OCI-LY3 (cell line): ENCODE measurements at regions not wholly inside any gene's neighbourhood (a gene's known extent, or its start where the extent isn't known, plus 50 kb on each side); places are given as distances from the start of the nearest gene placed in this dataset.

Experiments
- H2AFZ ChIP-seq: fragments of 200-600, 300-600 bp; shearing (Covaris generic); 2 replicates; pipeline ENCODE4 v1.6.0; 2014; ENCODE audit warnings: antibody characterized with exemption, low read depth, low read length
- H3K27ac ChIP-seq: fragments of 200-600, 300-600 bp; sonication (generic); 2 replicates; pipeline ENCODE4 v1.5.1; 2014; ENCODE audit warnings: mild to moderate bottlenecking, low read length, moderate library complexity, mixed read lengths
- H3K27me3 ChIP-seq: fragments of 200-600, 300-600 bp; sonication (generic); 2 replicates; pipeline ENCODE4 v1.6.1; 2014; ENCODE audit warnings: low read depth, low read length, mixed read lengths
- H3K36me3 ChIP-seq: fragments of 200-600, 300-600 bp; sonication (generic); replicated peaks from 2 replicates; pipeline ENCODE3; 2014; ENCODE audit warnings: low read depth, low read length, mixed read lengths
- H3K4me1 ChIP-seq: fragments of 300-600, 200-600 bp; sonication (generic); 2 replicates; pipeline ENCODE4 v1.6.1; 2014; ENCODE audit warnings: low read length, mixed read lengths
- H3K4me2 ChIP-seq: fragments of 200-600, 300-600 bp; sonication (generic); 2 replicates; pipeline ENCODE4 v1.6.1; 2014; ENCODE audit warnings: low read length, mixed read lengths
- H3K4me3 ChIP-seq: fragments of 300-600, 200-600 bp; sonication (generic); 2 replicates; pipeline ENCODE4 v1.5.1; 2014; ENCODE audit warnings: antibody characterized with exemption, mild to moderate bottlenecking, low read length, moderate library complexity
- H3K79me2 ChIP-seq: fragments of 300-600, 200-600 bp; shearing (Covaris generic); 2 replicates; pipeline ENCODE4 v1.6.1; 2014; ENCODE audit warnings: mild to moderate bottlenecking, low read length, mixed read lengths
- H3K9ac ChIP-seq: fragments of 300-600, 200-600 bp; shearing (Covaris generic); 2 replicates; pipeline ENCODE4 v1.6.0; 2014; ENCODE audit warnings: mild to moderate bottlenecking, low read length, moderate library complexity
- H3K9me3 ChIP-seq: fragments of 200-600, 300-600 bp; shearing (Covaris generic); 2 replicates; pipeline ENCODE4 v1.6.1; 2014; ENCODE audit warnings: low read length, mixed read lengths; ENCODE audit not compliant: insufficient read depth
- H4K20me1 ChIP-seq: fragments of 200-600, 300-600 bp; sonication (generic); 2 replicates; pipeline ENCODE4 v1.6.1; 2016; ENCODE audit warnings: low read length, mixed read lengths; ENCODE audit not compliant: insufficient read depth
- EZH2phosphoT487 ChIP-seq: fragments of 200-600 bp; shearing (Covaris generic); IDR thresholded peaks from 2 replicates; pipeline ENCODE4 v1.6.1; 2018; ENCODE audit warnings: antibody characterized with exemption, mixed run types, low read depth
- TF ChIP-seq, protein P1 (sequence below): fragments of 200-600, 300-600 bp; sonication (generic); IDR thresholded peaks from 2 replicates; pipeline ENCODE4 v1.5.1; 2014; ENCODE audit warnings: antibody characterized with exemption, low read length, low read depth

DNA sequence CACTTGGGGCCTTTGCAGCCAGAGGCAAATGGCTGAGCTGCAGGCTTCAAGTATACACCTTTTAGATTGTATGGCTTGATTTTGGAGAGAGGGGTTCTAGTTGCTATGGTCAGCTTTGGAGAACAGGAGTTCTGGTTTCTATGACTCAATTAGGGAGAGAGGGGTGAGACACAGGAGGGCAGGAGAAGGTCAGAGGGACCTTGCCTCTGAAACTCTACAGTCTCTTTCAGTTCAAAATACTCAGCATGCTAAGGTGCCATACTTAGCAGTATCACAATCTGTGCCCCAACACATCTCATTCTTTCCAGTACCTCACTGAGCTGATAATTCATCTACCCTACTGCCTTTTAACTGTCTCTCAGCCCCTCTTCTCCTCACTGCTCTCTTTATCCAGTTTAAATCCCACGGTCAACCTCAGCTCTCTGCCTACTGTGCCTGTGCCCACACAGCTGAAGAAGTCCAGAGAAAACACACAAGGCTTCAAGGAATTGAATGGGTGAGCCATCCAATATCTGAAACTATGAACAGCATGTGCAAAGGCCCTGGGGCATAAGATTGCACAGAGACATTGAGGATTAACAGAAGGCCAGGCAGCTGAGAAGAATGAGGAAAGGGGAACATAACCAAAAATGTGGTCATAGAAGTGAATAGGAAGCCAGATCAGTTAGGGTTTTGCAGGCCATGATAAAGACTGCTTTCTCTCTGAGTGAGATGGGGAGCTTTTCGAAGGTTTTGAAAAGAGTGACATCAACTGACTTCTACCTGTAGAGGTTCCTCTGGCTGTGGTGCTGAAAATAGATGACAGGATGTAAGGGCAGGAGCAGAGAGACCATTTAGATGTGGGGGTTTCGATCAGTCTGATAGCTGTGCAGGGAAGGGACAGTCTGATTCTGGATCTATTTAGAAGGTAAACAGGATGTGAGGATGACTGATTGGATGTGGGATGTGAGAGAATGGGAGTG, 54.5 kb upstream of the C3orf80 start:
- Histone ChIP-seq H3K4me3 (no peak overlapping the region), H3K27ac (no peak overlapping the region), H3K4me1 (no peaks in the 10 kb centered on the region), H3K36me3 (no peaks in the 10 kb centered on the region), H3K9ac (no peak overlapping the region), H4K20me1 (no peaks in the 10 kb centered on the region), H3K4me2 (no peak overlapping the region), H3K79me2 (no peaks in the 10 kb centered on the region), H3K27me3 (no peaks in the 10 kb centered on the region), H3K9me3 (no peaks in the 10 kb centered on the region), H2AFZ (no peak overlapping the region)
- TF ChIP-seq EZH2phosphoT487, result no peak
- TF ChIP-seq, protein P1, sequence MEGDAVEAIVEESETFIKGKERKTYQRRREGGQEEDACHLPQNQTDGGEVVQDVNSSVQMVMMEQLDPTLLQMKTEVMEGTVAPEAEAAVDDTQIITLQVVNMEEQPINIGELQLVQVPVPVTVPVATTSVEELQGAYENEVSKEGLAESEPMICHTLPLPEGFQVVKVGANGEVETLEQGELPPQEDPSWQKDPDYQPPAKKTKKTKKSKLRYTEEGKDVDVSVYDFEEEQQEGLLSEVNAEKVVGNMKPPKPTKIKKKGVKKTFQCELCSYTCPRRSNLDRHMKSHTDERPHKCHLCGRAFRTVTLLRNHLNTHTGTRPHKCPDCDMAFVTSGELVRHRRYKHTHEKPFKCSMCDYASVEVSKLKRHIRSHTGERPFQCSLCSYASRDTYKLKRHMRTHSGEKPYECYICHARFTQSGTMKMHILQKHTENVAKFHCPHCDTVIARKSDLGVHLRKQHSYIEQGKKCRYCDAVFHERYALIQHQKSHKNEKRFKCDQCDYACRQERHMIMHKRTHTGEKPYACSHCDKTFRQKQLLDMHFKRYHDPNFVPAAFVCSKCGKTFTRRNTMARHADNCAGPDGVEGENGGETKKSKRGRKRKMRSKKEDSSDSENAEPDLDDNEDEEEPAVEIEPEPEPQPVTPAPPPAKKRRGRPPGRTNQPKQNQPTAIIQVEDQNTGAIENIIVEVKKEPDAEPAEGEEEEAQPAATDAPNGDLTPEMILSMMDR, result no peak

DNA sequence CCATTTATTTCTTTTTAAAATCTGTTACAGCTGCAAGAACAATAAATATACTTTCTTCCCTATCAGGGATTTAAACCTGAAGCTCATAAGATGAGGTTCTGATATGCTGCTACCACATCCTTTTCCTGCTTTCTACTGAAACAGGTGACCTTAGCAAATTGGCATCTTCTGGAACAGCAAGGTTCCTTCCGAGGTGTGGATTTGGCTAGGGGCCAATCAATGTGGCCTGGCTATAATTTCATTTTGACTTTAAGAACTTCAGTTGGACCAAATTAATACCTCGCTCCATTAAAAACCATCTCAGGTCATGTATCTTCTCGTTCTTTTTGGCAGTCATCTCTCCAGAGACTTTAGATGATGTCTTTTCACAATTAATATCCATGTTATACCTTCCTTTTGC, 53.4 kb upstream of the C3orf80 start:
- H3K36me3 ChIP-seq, result no peaks in the 10 kb centered on the region
- H2AFZ ChIP-seq, result no peak overlapping the region
- H3K9me3 ChIP-seq, result no peaks in the 10 kb centered on the region
- H3K27ac ChIP-seq, result no peak overlapping the region
- H3K4me2 ChIP-seq, result no peak overlapping the region
- no peak overlapping the region for H3K9ac ChIP-seq
- no peaks in the 10 kb centered on the region for H3K27me3 ChIP-seq
- no peaks in the 10 kb centered on the region for H4K20me1 ChIP-seq
- H3K4me3 ChIP-seq, result no peak overlapping the region
- TF ChIP-seq, protein P1, result no peak
- TF ChIP-seq EZH2phosphoT487, result no peak
- no peaks in the 10 kb centered on the region for H3K79me2 ChIP-seq
- no peaks in the 10 kb centered on the region for H3K4me1 ChIP-seq

- Histone ChIP-seq H3K4me3 (no peak overlapping the region), H3K36me3 (no peaks in the 10 kb centered on the region), H3K27ac (no peak overlapping the region), H3K79me2 (no peaks in the 10 kb centered on the region), H2AFZ (no peak overlapping the region), H3K9ac (no peak overlapping the region), H3K4me1 (no peaks in the 10 kb centered on the region), H3K9me3 (peaks cover 8% of the 10 kb centered on the region; the same call in 1 of the 2 replicates), H3K27me3 (no peaks in the 10 kb centered on the region), H3K4me2 (no peak overlapping the region), H4K20me1 (no peaks in the 10 kb centered on the region)
- TF ChIP-seq, protein P1, result no peak
- no peak for TF ChIP-seq EZH2phosphoT487
These were observed 50.6 kb upstream of the C3orf80 start for GRCh38 chr3:160174621-160175020.
